ENCODE measurements at regions not wholly inside any gene's neighbourhood (a gene's known extent, or its start where the extent isn't known, plus 50 kb on each side); places are given as distances from the start of the nearest gene placed in this dataset.

GRCh38 chr2:211259831-211260476 lies 703.6 kb downstream of the CPS1 start:
- no peak for DNase-seq
- intact Hi-C loops (cut with DNase I) = no loop called here

- intact Hi-C loops (cut with DNase I) = no loop called here
- DNase-seq = no peak
Measured at GRCh38 chr2:211270257-211270656, 713.9 kb downstream of the CPS1 start.

GRCh38 chr2:211281430-211282073 lies 725.2 kb downstream of the CPS1 start:
- intact Hi-C loops (cut with DNase I) = no loop called here
- DNase-seq = no peak

GRCh38 chr2:211302676-211303075 lies 746.3 kb downstream of the CPS1 start:
- intact Hi-C loops (cut with DNase I) = no loop called here
- DNase-seq = no peak

GRCh38 chr2:211306929-211307328 lies 750.5 kb downstream of the CPS1 start:
- intact Hi-C loops (cut with DNase I) = no loop called here
- DNase-seq = no peak
